ENCODE measurements at regions not wholly inside any gene's neighbourhood (a gene's known extent, or its start where the extent isn't known, plus 50 kb on each side); places are given as distances from the start of the nearest gene placed in this dataset.

DNA sequence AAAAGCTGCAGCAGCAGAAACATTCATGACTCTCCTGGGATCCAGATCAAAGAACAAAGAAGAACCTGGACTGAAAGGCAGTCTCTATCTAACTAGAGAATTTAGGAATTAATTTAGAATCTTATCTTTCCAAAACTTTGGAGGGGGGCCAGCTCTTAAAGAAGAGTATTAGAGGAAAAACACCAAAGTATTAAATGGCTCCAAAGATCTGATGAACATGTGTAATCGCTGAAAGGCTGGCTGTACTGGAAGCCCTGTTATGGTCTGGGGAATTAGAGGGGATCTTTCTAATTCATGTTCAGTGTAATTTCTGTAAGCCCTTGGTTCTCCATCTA is 316.8 kb downstream of the CWC27 start:
- TF ChIP-seq, protein P1, sequence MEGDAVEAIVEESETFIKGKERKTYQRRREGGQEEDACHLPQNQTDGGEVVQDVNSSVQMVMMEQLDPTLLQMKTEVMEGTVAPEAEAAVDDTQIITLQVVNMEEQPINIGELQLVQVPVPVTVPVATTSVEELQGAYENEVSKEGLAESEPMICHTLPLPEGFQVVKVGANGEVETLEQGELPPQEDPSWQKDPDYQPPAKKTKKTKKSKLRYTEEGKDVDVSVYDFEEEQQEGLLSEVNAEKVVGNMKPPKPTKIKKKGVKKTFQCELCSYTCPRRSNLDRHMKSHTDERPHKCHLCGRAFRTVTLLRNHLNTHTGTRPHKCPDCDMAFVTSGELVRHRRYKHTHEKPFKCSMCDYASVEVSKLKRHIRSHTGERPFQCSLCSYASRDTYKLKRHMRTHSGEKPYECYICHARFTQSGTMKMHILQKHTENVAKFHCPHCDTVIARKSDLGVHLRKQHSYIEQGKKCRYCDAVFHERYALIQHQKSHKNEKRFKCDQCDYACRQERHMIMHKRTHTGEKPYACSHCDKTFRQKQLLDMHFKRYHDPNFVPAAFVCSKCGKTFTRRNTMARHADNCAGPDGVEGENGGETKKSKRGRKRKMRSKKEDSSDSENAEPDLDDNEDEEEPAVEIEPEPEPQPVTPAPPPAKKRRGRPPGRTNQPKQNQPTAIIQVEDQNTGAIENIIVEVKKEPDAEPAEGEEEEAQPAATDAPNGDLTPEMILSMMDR (IDR thresholded peaks at IDR 0.05): no peak
- no peak for TF ChIP-seq POLR2AphosphoS5 (IDR thresholded peaks at IDR 0.05; ENCODE audit: low read depth, low read length)
- TF ChIP-seq, protein P2, sequence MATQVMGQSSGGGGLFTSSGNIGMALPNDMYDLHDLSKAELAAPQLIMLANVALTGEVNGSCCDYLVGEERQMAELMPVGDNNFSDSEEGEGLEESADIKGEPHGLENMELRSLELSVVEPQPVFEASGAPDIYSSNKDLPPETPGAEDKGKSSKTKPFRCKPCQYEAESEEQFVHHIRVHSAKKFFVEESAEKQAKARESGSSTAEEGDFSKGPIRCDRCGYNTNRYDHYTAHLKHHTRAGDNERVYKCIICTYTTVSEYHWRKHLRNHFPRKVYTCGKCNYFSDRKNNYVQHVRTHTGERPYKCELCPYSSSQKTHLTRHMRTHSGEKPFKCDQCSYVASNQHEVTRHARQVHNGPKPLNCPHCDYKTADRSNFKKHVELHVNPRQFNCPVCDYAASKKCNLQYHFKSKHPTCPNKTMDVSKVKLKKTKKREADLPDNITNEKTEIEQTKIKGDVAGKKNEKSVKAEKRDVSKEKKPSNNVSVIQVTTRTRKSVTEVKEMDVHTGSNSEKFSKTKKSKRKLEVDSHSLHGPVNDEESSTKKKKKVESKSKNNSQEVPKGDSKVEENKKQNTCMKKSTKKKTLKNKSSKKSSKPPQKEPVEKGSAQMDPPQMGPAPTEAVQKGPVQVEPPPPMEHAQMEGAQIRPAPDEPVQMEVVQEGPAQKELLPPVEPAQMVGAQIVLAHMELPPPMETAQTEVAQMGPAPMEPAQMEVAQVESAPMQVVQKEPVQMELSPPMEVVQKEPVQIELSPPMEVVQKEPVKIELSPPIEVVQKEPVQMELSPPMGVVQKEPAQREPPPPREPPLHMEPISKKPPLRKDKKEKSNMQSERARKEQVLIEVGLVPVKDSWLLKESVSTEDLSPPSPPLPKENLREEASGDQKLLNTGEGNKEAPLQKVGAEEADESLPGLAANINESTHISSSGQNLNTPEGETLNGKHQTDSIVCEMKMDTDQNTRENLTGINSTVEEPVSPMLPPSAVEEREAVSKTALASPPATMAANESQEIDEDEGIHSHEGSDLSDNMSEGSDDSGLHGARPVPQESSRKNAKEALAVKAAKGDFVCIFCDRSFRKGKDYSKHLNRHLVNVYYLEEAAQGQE (IDR thresholded peaks at IDR 0.05; ENCODE audit: insufficient read depth in 1 of 2, low read depth in 2 of 2, low read length in 1 of 2): no peak
- TF ChIP-seq SIN3A (IDR thresholded peaks at IDR 0.05; ENCODE audit: borderline replicate concordance, insufficient read depth, low read depth, low read length): no peak

All from Panc1 (cell line).